Memory B cell (primary cell): ENCODE measurements at regions not wholly inside any gene's neighbourhood (a gene's known extent, or its start where the extent isn't known, plus 50 kb on each side); places are given as distances from the start of the nearest gene placed in this dataset.
"Not testable (repeated sequence)": the region's sequence is repeated elsewhere in the genome, so short reads cannot be mapped to it uniquely, and the experiment has no call there.

ENCODE experiments used
- ATAC-seq: fragments of 150-1000 bp; cut with Tn5 transposase; 2 replicates; pipeline ENCODE4 v1.10.0; 2021; ENCODE audit warnings: low read depth, mild to moderate bottlenecking, moderate library complexity
- DNase-seq, 2 donors: peaks; one replicate each; pipeline ENCODE4 v3.0.0; 2022; ENCODE audit warnings: low spot score in 2 of 2
- H3K27ac Mint-ChIP-seq: one replicate; pipeline ENCODE4 v1.8.0; 2022; ENCODE audit warnings: mild to moderate bottlenecking, moderate library complexity, mixed read lengths
- H3K27me3 Mint-ChIP-seq: one replicate; pipeline ENCODE4 v1.8.0; 2022; ENCODE audit warnings: mixed read lengths
- H3K36me3 Mint-ChIP-seq: one replicate; pipeline ENCODE4 v1.8.0; 2022; ENCODE audit warnings: mild to moderate bottlenecking, mixed read lengths
- H3K4me1 Mint-ChIP-seq: one replicate; pipeline ENCODE4 v1.8.0; 2022; ENCODE audit warnings: mixed read lengths
- H3K4me3 Mint-ChIP-seq: one replicate; pipeline ENCODE4 v1.8.0; 2022; ENCODE audit warnings: mild to moderate bottlenecking, moderate library complexity, mixed read lengths
- H3K9me3 Mint-ChIP-seq: one replicate; pipeline ENCODE4 v1.8.0; 2022; ENCODE audit warnings: mixed read lengths

DNA sequence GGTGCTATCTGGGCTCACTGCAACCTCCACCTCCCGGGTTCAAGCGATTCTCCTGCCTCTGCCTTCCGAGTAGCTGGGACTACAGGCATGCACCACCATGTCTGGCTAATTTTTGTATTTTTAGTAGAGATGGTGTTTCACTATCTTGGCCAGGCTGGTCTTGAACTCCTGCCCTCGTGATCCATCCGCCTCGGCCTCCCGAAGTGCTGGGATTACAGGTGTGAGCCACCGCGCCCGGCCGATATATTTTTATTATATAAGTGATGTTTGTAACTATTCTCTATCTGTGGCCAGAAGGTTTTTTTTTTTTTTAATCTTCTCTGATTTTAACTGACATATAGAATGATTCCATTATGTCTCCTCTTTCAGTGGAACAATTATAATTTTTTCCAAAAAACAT lies 579.3 kb upstream of the CITED2 start:
- not testable (repeated sequence) for H3K4me3 Mint-ChIP-seq, H3K36me3 Mint-ChIP-seq, H3K9me3 Mint-ChIP-seq, H3K27me3 Mint-ChIP-seq, ATAC-seq, DNase-seq, H3K4me1 Mint-ChIP-seq, H3K27ac Mint-ChIP-seq

DNA sequence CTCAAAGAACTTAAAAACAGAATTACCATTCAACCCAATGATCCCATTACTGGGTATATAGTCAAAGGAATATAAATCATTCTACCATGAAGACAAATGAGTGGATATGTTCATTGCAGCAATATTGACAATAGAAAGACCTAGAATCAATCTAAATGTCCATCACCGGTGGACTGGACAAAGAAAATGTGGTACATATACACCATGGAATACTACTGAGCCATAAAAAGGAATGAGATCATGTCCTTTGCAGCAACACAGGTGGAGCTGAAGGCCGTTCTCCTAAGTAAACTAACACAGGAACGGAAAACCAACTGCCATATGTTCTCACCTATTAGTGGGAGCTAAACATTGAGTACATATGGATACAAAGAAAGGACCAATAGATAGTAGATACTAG lies 576.7 kb upstream of the CITED2 start:
- Mint-ChIP-seq H3K4me3 (no peak overlapping the region), H3K9me3 (peaks cover 9% of the 10 kb centered on the region), H3K27ac (no peak overlapping the region), H3K4me1 (no peaks in the 10 kb centered on the region), H3K36me3 (peaks cover 3% of the 10 kb centered on the region), H3K27me3 (no peaks in the 10 kb centered on the region)
- DNase-seq (no peak), ATAC-seq (no peak)

DNA sequence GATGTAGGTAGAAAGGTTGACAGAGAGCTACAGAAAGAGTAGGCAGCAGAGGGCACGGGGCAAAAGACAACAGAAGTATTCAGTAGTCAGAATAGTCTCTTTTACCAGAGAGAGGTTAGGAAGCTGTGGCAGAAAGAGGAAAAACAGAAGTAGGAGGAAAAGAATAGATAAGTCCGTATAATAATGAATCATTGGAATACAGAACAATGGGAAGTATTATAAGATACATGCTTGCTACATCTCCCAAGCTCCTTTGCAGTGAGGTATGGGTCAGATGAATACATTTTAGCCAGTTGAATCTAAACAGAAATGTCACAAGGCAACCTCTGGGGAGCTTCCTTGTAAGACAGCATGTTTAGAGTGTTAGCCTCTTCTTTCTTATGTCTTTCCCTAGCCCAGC lies 570.5 kb upstream of the CITED2 start:
- H3K9me3 Mint-ChIP-seq, result peaks cover 3% of the 10 kb centered on the region
- no peak overlapping the region for H3K27ac Mint-ChIP-seq
- peaks cover 9% of the 10 kb centered on the region for H3K4me1 Mint-ChIP-seq
- no peak for DNase-seq
- H3K36me3 Mint-ChIP-seq, result no peaks in the 10 kb centered on the region
- H3K4me3 Mint-ChIP-seq, result no peak overlapping the region
- H3K27me3 Mint-ChIP-seq, result no peaks in the 10 kb centered on the region
- ATAC-seq, result no peak

DNA sequence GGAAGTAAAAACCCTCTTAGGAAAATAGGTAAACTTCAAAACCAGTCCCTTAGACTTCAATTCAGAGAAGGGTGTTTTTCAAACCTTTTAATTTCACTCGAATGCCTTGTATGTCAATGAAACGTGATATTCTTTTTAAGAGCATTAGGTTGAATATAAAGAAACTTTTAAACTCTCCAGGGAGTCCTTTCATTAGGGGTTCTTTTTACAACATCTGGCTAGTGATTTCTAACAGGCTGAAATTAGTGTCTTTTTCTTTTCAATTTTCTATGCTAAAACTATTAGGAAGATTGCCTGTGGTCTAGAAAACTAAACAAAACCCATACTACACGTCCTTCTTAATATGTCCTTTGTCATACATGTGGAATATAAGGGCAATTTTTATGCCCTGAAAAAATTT lies 569.7 kb upstream of the CITED2 start:
- Mint-ChIP-seq H3K36me3 (no peaks in the 10 kb centered on the region), H3K9me3 (no peaks in the 10 kb centered on the region), H3K27me3 (no peaks in the 10 kb centered on the region), H3K4me1 (peaks cover 9% of the 10 kb centered on the region), H3K27ac (no peak overlapping the region), H3K4me3 (no peak overlapping the region)
- no peak for ATAC-seq
- no peak for DNase-seq

DNA sequence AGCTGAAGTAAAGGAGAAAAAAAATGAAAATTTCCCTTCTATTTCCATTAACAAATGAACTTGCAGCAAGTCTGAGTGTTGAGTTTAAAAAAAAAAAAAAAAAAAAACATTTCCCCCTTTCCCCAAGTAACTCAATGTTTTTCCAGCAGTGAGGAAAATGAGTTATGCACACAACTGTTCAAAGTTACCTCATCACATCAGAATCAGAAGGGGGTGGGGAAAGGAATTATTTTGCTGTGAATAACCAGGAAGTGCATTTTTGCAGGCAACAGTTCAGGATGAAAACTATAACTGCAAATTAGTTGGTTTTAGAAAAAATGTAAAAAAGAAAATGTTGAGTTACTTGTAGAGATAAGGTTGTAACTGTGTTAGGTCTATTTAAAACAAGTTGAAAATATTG lies 568.9 kb upstream of the CITED2 start:
- no peak overlapping the region for H3K27ac Mint-ChIP-seq
- no peaks in the 10 kb centered on the region for H3K9me3 Mint-ChIP-seq
- H3K4me1 Mint-ChIP-seq, result peaks cover 9% of the 10 kb centered on the region
- ATAC-seq (no peak), DNase-seq (no peak)
- no peaks in the 10 kb centered on the region for H3K36me3 Mint-ChIP-seq
- H3K27me3 Mint-ChIP-seq, result no peaks in the 10 kb centered on the region
- H3K4me3 Mint-ChIP-seq, result no peak overlapping the region

DNA sequence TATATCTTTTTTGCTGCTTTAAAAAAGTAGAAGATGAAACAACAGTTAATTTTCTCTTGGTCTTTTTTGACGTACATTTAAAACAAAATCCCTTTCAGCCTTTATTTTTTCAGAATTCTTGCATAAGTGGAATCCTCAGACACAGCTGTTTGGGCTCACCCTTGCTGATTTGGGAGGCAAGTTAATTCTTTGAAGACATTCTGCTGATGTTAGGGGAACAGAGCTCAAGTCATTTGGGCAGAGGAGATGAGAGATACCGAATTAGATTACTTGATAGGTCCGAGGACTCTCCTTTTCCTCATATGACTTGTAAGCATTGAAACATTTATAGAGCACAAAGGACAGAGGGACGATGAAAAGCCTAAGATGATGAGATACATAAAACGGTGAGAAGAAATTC lies 567.9 kb upstream of the CITED2 start:
- no peaks in the 10 kb centered on the region for H3K9me3 Mint-ChIP-seq
- H3K27ac Mint-ChIP-seq, result no peak overlapping the region
- H3K4me3 Mint-ChIP-seq, result no peak overlapping the region
- no peaks in the 10 kb centered on the region for H3K27me3 Mint-ChIP-seq
- ATAC-seq, result no peak
- peaks cover 9% of the 10 kb centered on the region for H3K4me1 Mint-ChIP-seq
- H3K36me3 Mint-ChIP-seq, result no peaks in the 10 kb centered on the region
- no peak for DNase-seq

DNA sequence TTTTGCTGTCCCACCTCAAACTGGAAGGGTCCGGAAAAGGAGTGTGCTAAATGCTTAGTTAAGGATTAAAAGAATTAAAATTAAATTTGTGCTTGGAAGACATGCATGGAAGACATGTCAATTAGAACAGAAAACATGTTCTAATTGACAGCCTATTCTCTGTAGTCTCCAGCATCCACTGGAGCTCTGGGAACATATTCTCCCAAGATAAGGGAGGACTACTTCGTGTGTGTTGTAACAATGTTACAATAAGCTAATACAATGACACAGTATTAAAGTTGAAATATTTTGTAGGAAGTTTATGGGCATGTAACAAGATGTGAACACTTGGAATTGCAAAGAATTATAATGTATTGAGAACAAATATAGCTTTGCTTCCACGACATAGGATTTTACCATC lies 567.4 kb upstream of the CITED2 start:
- Mint-ChIP-seq H3K36me3 (no peaks in the 10 kb centered on the region), H3K9me3 (no peaks in the 10 kb centered on the region), H3K4me1 (peaks cover 9% of the 10 kb centered on the region), H3K27ac (no peak overlapping the region), H3K4me3 (no peak overlapping the region), H3K27me3 (no peaks in the 10 kb centered on the region)
- no peak for DNase-seq
- ATAC-seq, result no peak

DNA sequence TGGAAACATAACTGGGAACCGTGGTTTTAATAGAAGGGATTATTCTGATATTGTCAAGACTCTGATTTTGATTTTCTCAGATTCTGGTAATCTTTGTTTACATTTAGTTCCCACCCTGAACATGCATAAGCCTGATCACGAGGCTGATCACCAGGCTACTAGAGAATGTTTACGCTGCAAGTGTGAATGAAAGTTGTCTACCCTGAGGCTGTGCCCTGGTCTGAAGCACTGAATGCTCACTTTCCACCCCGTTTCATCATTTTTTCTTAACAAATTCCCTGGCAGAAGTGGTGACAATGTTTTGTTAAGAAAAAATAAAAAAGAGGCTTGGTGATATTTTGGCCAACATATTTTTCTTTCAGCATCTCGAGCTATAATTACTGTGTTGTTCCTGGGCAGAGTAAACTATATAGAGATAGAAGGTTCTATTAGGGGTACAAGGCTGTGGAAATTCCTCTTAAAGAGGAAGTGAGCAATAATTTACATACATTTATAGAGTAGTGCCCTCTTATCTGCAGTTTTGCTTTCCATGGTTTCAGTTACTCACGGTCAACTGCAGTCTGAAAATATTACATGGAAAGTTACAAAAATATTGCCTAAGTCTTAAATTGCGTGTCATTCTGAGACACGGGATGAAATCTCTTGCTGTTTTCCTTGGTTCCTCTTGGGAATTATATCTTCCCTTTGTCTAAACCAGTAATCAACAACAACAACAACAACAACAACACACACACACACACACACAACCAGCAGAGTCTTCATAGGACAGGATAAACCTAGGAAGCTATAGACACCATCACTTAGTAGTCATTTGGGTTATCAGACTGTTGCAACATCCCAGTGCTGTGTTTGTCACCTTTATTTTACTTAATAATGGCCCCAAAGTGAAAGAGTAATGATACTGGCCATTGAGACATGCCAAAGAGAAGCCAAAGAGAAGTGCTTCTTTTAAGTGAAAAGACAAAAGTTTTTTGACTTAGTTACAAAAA lies 566.6 kb upstream of the CITED2 start:
- peak; percentile 97 for ATAC-seq
- peak overlapping the region; percentile 53 for H3K4me3 Mint-ChIP-seq
- no peak overlapping the region for H3K27ac Mint-ChIP-seq
- no peak for DNase-seq
- H3K27me3 Mint-ChIP-seq, result no peaks in the 10 kb centered on the region
- H3K4me1 Mint-ChIP-seq, result peaks cover 9% of the 10 kb centered on the region
- no peaks in the 10 kb centered on the region for H3K36me3 Mint-ChIP-seq
- H3K9me3 Mint-ChIP-seq, result no peaks in the 10 kb centered on the region

DNA sequence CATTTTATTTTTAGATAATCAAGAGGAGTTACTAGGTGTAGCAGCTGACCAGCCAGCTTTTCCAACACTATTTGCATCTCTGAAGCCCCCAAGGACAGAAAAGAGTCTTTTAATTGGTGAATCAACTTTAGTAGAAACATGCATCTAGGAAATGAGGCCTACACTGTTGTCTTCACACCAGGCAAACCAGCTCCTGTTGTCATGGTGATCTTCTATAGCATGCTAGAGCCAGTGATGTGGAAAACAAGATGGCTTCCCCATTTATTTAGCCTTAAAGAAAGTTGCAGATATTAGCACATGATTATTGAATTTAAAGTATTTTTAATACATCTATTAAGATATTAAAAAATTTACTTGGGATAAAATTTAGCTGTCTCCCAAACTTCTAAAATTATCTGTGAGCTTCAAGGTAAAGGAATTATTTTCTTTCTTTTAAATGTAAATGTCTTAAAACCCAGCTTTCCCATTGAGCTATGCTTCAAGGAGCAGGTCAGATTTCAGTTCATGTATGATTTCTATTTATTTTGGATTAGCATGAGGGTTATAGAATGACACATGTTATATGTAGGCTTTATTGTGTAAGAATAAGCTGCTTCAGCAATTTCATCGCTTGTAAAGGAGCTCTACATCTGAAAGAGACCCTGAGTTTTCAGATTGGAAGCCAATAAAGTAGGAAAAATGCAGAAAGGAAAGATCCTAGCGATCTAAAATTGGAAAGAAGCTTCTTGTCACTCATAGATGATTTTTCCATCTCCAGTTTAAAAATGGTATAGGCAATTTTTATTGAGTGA lies 564.9 kb upstream of the CITED2 start:
- Mint-ChIP-seq H3K4me1 (peaks cover 9% of the 10 kb centered on the region), H3K36me3 (no peaks in the 10 kb centered on the region), H3K4me3 (no peak overlapping the region), H3K27me3 (no peaks in the 10 kb centered on the region), H3K9me3 (no peaks in the 10 kb centered on the region), H3K27ac (no peak overlapping the region)
- DNase-seq (no peak), ATAC-seq (peak; percentile 27)

DNA sequence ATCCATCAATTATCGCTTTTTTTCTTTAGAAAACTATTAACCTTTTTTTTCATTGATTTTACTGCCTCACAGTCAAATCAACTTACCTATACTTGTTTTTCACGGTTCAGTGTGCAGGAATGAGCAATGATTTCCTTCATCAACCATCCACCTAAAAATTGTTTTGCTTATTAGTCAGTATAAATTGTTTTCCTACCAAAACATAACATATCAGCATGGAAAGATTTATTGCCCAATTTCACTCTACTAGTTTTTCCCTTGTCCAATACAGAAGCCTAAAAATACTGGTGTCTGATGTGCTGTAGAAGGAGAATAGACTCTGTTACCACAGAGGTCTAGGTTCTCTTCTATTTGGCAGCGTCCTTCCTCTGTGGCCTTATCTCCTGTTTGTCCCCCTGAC lies 558.2 kb upstream of the CITED2 start:
- Mint-ChIP-seq H3K36me3 (no peaks in the 10 kb centered on the region), H3K4me3 (no peak overlapping the region), H3K4me1 (no peaks in the 10 kb centered on the region), H3K27ac (no peak overlapping the region), H3K9me3 (no peaks in the 10 kb centered on the region), H3K27me3 (no peaks in the 10 kb centered on the region)
- ATAC-seq (no peak), DNase-seq (no peak)

DNA sequence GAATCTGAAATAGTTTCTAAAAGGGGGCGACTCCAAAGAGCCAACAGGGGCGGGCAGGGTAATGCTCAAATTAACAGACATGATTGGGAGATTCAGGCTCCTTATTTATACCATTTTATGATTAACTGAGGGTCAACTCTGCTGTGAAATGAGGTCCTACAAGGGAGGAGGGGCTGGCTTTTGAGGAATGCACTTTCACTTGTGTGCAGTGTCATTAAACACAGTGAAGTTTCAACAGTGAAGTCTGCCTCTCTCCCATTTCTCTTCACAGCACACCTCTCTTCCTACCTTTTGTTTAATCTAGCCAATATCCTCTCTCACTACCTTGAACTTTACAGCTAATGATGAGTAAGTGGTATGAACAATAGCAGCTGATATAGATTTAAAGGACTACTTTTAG lies 557.3 kb upstream of the CITED2 start:
- H3K36me3 Mint-ChIP-seq, result no peaks in the 10 kb centered on the region
- no peak for ATAC-seq
- H3K4me3 Mint-ChIP-seq, result no peak overlapping the region
- H3K27ac Mint-ChIP-seq, result no peak overlapping the region
- no peaks in the 10 kb centered on the region for H3K9me3 Mint-ChIP-seq
- no peak for DNase-seq
- no peaks in the 10 kb centered on the region for H3K4me1 Mint-ChIP-seq
- no peaks in the 10 kb centered on the region for H3K27me3 Mint-ChIP-seq

DNA sequence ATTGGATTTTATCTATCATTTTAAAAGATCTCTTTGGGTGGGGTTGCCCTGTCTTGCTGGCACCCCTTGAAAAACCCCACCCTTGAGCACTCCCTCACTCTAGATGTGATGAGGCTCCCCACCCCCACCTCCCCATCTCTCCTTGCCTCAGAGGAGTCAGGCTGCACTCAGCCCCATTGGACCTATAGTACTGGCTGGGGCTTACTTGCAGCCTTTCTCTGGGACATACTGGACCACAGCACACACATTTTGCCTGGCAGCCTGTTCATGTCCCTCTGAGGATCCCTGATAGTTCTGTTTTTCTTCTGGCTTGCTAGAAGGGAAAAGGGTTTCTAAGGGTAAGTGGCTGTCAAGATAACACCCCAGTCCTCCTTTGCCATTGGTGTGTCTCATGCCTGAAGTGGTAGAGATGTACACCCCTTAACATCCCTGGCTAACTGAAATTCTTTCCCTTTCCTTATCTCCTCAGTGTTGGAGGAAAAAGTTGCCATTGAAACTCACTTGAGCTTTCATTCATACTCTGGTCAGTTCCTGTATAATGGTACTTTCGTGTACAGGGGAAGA lies 553.4 kb upstream of the CITED2 start:
- no peak for DNase-seq
- H3K36me3 Mint-ChIP-seq, result no peaks in the 10 kb centered on the region
- H3K27ac Mint-ChIP-seq, result peak overlapping the region; percentile 53

DNA sequence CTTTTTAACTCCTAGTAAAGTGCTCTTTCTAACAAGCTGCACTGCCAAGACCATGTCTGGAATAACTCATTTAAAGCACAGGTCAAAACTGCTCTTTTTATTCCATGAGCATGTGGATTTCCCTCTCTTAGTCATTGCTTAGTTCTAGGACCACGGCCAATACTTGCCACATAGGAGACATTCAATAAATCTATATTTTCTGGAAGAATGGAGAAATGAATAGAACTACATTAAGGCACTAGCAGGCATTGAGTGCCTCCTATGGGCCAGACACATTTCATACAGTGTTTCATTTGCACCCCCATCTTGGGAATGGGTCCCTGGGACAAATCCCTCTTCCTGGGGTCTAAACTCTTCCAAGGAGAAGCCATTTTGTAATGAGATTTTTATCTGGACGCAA lies 552.8 kb upstream of the CITED2 start:
- Mint-ChIP-seq H3K27ac (no peak overlapping the region), H3K27me3 (no peaks in the 10 kb centered on the region), H3K4me1 (no peaks in the 10 kb centered on the region), H3K36me3 (no peaks in the 10 kb centered on the region), H3K9me3 (no peaks in the 10 kb centered on the region), H3K4me3 (no peak overlapping the region)
- ATAC-seq, result no peak
- DNase-seq, result no peak

More for the DNA sequence above, 553.4 kb upstream of the CITED2 start:
- Mint-ChIP-seq H3K4me1 (no peaks in the 10 kb centered on the region), H3K4me3 (no peak overlapping the region), H3K27me3 (no peaks in the 10 kb centered on the region), H3K9me3 (no peaks in the 10 kb centered on the region)
- no peak for ATAC-seq

DNA sequence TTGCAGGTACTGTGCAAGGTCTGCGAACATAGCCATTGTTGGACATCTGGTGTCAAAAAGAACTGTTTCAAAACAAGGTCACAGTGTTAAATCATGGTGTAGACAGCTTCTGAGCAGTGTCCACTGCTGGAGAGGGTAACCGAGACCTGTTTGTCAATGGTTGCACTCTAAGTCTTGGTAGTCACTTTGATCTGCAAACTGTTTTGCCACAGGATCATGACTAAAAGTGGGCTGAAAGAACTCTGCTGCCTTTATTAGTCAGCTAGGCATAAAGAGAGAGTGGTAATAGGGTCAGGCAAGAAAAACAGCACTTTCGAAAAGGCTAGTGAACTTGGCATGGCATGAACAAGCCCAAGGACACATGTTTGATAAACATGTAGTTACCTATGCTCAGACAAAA lies 552.3 kb upstream of the CITED2 start:
- no peaks in the 10 kb centered on the region for H3K27me3 Mint-ChIP-seq
- H3K36me3 Mint-ChIP-seq, result no peaks in the 10 kb centered on the region
- no peak overlapping the region for H3K27ac Mint-ChIP-seq
- H3K9me3 Mint-ChIP-seq, result no peaks in the 10 kb centered on the region
- no peak for DNase-seq
- H3K4me3 Mint-ChIP-seq, result no peak overlapping the region
- no peak for ATAC-seq
- H3K4me1 Mint-ChIP-seq, result no peaks in the 10 kb centered on the region
